Endothelial cell of umbilical vein (primary cell): ENCODE measurements at regions not wholly inside any gene's neighbourhood (a gene's known extent, or its start where the extent isn't known, plus 50 kb on each side); places are given as distances from the start of the nearest gene placed in this dataset.

Experiments
- BruUV-seq: library from RNA; stranded (reverse); fragments of 400-500 nt; replicated peaks from 2 replicates; lab custom pipeline; 2021; lab: Mats Ljungman, UMichigan
- CTCF ChIA-PET: fragments of 300-600, 350-600 bp; sonication (Branson Sonifier 250); formaldehyde crosslinking; loops from one replicate; lab custom pipeline; 2021; ENCODE audit warnings: antibody characterized with exemption, inconsistent platforms; lab: Charles Lee
- POLR2A ChIA-PET: fragments of 300-600, 350-600 bp; sonication (Branson Sonifier 250); formaldehyde crosslinking; loops from one replicate; lab custom pipeline; 2021; ENCODE audit warnings: antibody characterized with exemption, inconsistent platforms; lab: Charles Lee
- DNase-seq: peaks from one replicate; pipeline ENCODE4 v3.0.0-alpha.2; 2011; ENCODE audit warnings: low read depth, low spot score
- FAIRE-seq: peaks from 2 replicates; lab custom pipeline; 2011; peaks lifted over from hg19 to GRCh38; lab: Jason Lieb, UNC
- H2AFZ ChIP-seq: 2 replicates; pipeline ENCODE4 v1.6.0; 2012; ENCODE audit warnings: low read depth, low read length, control low read depth, inconsistent platforms
- H3K27ac ChIP-seq: 2 replicates; pipeline ENCODE4 v1.5.1; 2011; ENCODE audit warnings: low read depth, mild to moderate bottlenecking, control low read depth, low read length, moderate library complexity; ENCODE audit not compliant: insufficient read depth
- H3K27me3 ChIP-seq, 2 experiments: 2 replicates each; pipeline versions ENCODE4 v1.6.0 to v1.6.1; 2011; ENCODE audit warnings: low read length in 2 of 2, mixed read lengths in 1 of 2; ENCODE audit not compliant: control insufficient read depth in 2 of 2, insufficient read depth in 2 of 2
- H3K36me3 ChIP-seq, 2 experiments: 2 replicates in 1 of 2; 3 replicates in 1 of 2; pipeline ENCODE4 v1.5.1; 2011; ENCODE audit warnings: low read length in 2 of 2, mild to moderate bottlenecking in 1 of 2, moderate library complexity in 1 of 2; ENCODE audit not compliant: control insufficient read depth in 2 of 2, insufficient read depth in 2 of 2; ENCODE audit errors: extremely low read depth in 1 of 2
- H3K4me1 ChIP-seq: 3 replicates; pipeline ENCODE4 v1.5.1; 2011; ENCODE audit warnings: mild to moderate bottlenecking, low read length; ENCODE audit not compliant: control insufficient read depth, insufficient read depth; ENCODE audit errors: extremely low read depth
- H3K4me2 ChIP-seq: 2 replicates; pipeline ENCODE4 v1.6.1; 2011; ENCODE audit warnings: low read length, control low read depth, mixed read lengths; ENCODE audit not compliant: insufficient read depth
- H3K4me3 ChIP-seq, 3 experiments: fragments of 200-600 bp in 1 of 3; sonication (generic), shearing (Covaris generic) in 1 of 3; replicated peaks in 1 of 3; 2 replicates each; pipeline ENCODE4 v1.5.1; 2011 to 2016; ENCODE audit warnings: control low read depth in 3 of 3, low read length in 3 of 3, mild to moderate bottlenecking in 2 of 3, inconsistent platforms in 1 of 3, low read depth in 1 of 3, moderate library complexity in 1 of 3; ENCODE audit not compliant: insufficient read depth in 1 of 3
- H3K79me2 ChIP-seq: 2 replicates; pipeline ENCODE4 v1.6.0; 2012; ENCODE audit warnings: low read length, inconsistent platforms; ENCODE audit not compliant: control insufficient read depth, insufficient read depth
- H3K9ac ChIP-seq: replicated peaks from 2 replicates; pipeline ENCODE3; 2011; ENCODE audit warnings: low read length, control low read depth; ENCODE audit not compliant: insufficient read depth; ENCODE audit errors: extremely low read depth
- H3K9me1 ChIP-seq: replicated peaks from 3 replicates; pipeline ENCODE4 v1.6.0; 2011; ENCODE audit warnings: mild to moderate bottlenecking, low read length; ENCODE audit not compliant: control insufficient read depth, insufficient read depth; ENCODE audit errors: extremely low read depth
- H3K9me3 ChIP-seq: replicated peaks from 2 replicates; pipeline ENCODE4 v1.5.1; 2012; ENCODE audit warnings: low read length, inconsistent platforms; ENCODE audit not compliant: control insufficient read depth, insufficient read depth
- H4K20me1 ChIP-seq: replicated peaks from 2 replicates; pipeline ENCODE3; 2011; ENCODE audit warnings: mild to moderate bottlenecking, low read length; ENCODE audit not compliant: control insufficient read depth, insufficient read depth; ENCODE audit errors: extremely low read depth
- CTCF ChIP-seq, 2 donors: IDR thresholded peaks; 1 replicate in 1 of 2; 2 replicates in 1 of 2; pipeline ENCODE4 v1.5.1; 2011; ENCODE audit warnings: low read length in 2 of 2, mild to moderate bottlenecking in 2 of 2, moderate library complexity in 2 of 2, control low read depth in 1 of 2, inconsistent platforms in 1 of 2, low read depth in 1 of 2; ENCODE audit not compliant: insufficient read depth in 1 of 2; ENCODE audit errors: extremely low read depth in 1 of 2
- EZH2 ChIP-seq: IDR thresholded peaks from 2 replicates; pipeline ENCODE4 v1.6.1; 2012; ENCODE audit warnings: borderline replicate concordance, low read depth, mild to moderate bottlenecking, moderate library complexity, low read length, inconsistent platforms; ENCODE audit not compliant: severe bottlenecking
- FOS ChIP-seq: IDR thresholded peaks from 2 replicates; pipeline ENCODE4 v1.6.1; 2011; ENCODE audit warnings: mild to moderate bottlenecking, low read length, moderate library complexity, borderline replicate concordance; ENCODE audit not compliant: insufficient read depth
- GATA2 ChIP-seq: IDR thresholded peaks from 2 replicates; pipeline ENCODE4 v1.7.0; 2011; ENCODE audit warnings: low read depth, mild to moderate bottlenecking, moderate library complexity, mixed read lengths, low read length; ENCODE audit not compliant: insufficient read length, insufficient read depth
- JUN ChIP-seq: IDR thresholded peaks from 2 replicates; pipeline ENCODE4 v1.6.1; 2011; ENCODE audit warnings: borderline replicate concordance, low read depth; ENCODE audit not compliant: insufficient read length, insufficient read depth
- MAX ChIP-seq: IDR thresholded peaks from 2 replicates; pipeline ENCODE4 v1.6.1; 2011; ENCODE audit not compliant: insufficient read depth, insufficient read length
- MYC ChIP-seq: IDR thresholded peaks from one replicate; pipeline ENCODE4 v1.6.1; 2011; ENCODE audit warnings: mild to moderate bottlenecking, low read depth, low read length
- POLR2A ChIP-seq: IDR thresholded peaks from 2 replicates; pipeline ENCODE4 v1.6.1; 2012; ENCODE audit warnings: low read depth, mild to moderate bottlenecking, control low read depth, low read length
- POLR2AphosphoS5 ChIP-seq: IDR thresholded peaks from 2 replicates; pipeline ENCODE4 v1.6.1; 2012; ENCODE audit warnings: low read depth, mild to moderate bottlenecking, control low read depth, low read length, moderate library complexity; ENCODE audit not compliant: insufficient read depth
- dilution Hi-C: fragments of 300-500 bp; cut with MboI; formaldehyde crosslinking; loops from one replicate; pipeline ENCODE4 v1.15.0; 2019; ENCODE audit warnings: low sequenced_read_pairs; ENCODE audit not compliant: extremely low pct_ligation_motif_present
- intact Hi-C: fragments of 100-400 bp; cut with micrococcal nuclease; formaldehyde crosslinking; loops from one replicate; pipeline ENCODE4 v1.10.0; 2022

- H3K9me1 ChIP-seq, result no peaks in the 10 kb centered on the region
- H3K36me3 ChIP-seq, result no peaks in the 10 kb centered on the region
- ChIA-PET POLR2A (no interaction called here), CTCF (interaction anchor here (1.2 kb wide), 1 partner anchor 28 kb away, joined by 4 read pairs; no protein-coding TSS in a partner anchor)
- H3K27ac ChIP-seq, result no peak overlapping the region
- no peaks in the 10 kb centered on the region for H3K9me3 ChIP-seq
- TF ChIP-seq CTCF (IDR thresholded peaks at IDR 0.05; ENCODE audit: extremely low read depth in 1 of 2, insufficient read depth in 1 of 2, low read depth in 1 of 2, low read length in 2 of 2) (no peak), MYC (no peak), MAX (no peak), JUN (no peak), EZH2 (no peak), POLR2AphosphoS5 (no peak), FOS (no peak), POLR2A (no peak), GATA2 (no peak)
- H3K79me2 ChIP-seq, result no peaks in the 10 kb centered on the region
- DNase-seq, result no peak
- no peak overlapping the region for H3K4me2 ChIP-seq
- H3K9ac ChIP-seq, result no peak overlapping the region
- H3K27me3 ChIP-seq, result no peaks in the 10 kb centered on the region
- no peak overlapping the region for H3K4me3 ChIP-seq
- dilution Hi-C loops, result no loop called here
- BruUV-seq, result no TSS peak
- H4K20me1 ChIP-seq, result no peaks in the 10 kb centered on the region
- H2AFZ ChIP-seq, result no peak overlapping the region
- intact Hi-C loops, result loop anchor here (2.0 kb wide), 1 partner anchor 15 kb away; no protein-coding TSS in a partner anchor
- H3K4me1 ChIP-seq, result peaks cover 5% of the 10 kb centered on the region
- FAIRE-seq, result no peak
Measured at GRCh38 chr16:85349365-85350145, 237.3 kb upstream of the CIBAR2 start.
